SK-N-SH (cell line): ENCODE measurements at regions not wholly inside any gene's neighbourhood (a gene's known extent, or its start where the extent isn't known, plus 50 kb on each side); places are given as distances from the start of the nearest gene placed in this dataset.

Experiments used
- PBX3 ChIP-seq: IDR thresholded peaks from 2 replicates; pipeline ENCODE4; 2012
- POLR2AphosphoS5 ChIP-seq: IDR thresholded peaks from 2 replicates; pipeline ENCODE4 v1.6.1; 2012; ENCODE audit warnings: low read depth, low read length
- RAD21 ChIP-seq: IDR thresholded peaks from 2 replicates; pipeline ENCODE4 v1.6.1; 2012; ENCODE audit warnings: mild to moderate bottlenecking, low read length
- SIN3A ChIP-seq: IDR thresholded peaks from 2 replicates; pipeline ENCODE4 v1.6.1; 2012; ENCODE audit warnings: low read depth, mild to moderate bottlenecking, low read length, moderate library complexity, borderline replicate concordance
- TEAD4 ChIP-seq: IDR thresholded peaks from 2 replicates; pipeline ENCODE4 v1.4.0; 2012; ENCODE audit warnings: mild to moderate bottlenecking, borderline replicate concordance; ENCODE audit not compliant: insufficient read depth
- TF ChIP-seq, protein P1 (sequence below): fragments of 200-600 bp; sonication (generic); IDR thresholded peaks from 2 replicates; pipeline ENCODE4 v1.6.1; 2017; ENCODE audit warnings: antibody characterized with exemption, mild to moderate bottlenecking, moderate library complexity
- TF ChIP-seq, protein P2 (sequence below): fragments of 150-350 bp; IDR thresholded peaks from 2 replicates; pipeline ENCODE4 v1.6.1; 2017; ENCODE audit warnings: antibody characterized with exemption, low read length, low read depth, borderline replicate concordance

DNA sequence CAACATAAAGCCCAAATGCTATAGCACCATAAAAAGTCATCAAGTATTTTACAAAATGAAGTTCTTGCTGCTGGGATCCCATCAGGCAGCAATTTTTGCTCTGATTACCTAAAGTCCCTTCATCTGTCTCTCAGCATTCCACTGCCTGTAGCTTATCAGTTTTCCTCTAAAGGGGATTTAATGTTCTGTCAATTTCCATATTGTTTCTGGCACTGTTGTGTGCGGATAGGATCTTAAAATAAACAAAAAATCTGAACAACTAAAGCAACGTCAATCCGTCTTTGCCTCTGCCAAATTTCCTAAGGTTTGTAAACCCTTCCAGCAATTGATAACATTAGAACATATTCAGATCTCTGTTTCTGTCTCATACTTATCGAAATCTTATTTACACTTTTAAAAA lies 1126.3 kb upstream of the RAG2 start:
- no peak for TF ChIP-seq PBX3
- TF ChIP-seq, protein P1, sequence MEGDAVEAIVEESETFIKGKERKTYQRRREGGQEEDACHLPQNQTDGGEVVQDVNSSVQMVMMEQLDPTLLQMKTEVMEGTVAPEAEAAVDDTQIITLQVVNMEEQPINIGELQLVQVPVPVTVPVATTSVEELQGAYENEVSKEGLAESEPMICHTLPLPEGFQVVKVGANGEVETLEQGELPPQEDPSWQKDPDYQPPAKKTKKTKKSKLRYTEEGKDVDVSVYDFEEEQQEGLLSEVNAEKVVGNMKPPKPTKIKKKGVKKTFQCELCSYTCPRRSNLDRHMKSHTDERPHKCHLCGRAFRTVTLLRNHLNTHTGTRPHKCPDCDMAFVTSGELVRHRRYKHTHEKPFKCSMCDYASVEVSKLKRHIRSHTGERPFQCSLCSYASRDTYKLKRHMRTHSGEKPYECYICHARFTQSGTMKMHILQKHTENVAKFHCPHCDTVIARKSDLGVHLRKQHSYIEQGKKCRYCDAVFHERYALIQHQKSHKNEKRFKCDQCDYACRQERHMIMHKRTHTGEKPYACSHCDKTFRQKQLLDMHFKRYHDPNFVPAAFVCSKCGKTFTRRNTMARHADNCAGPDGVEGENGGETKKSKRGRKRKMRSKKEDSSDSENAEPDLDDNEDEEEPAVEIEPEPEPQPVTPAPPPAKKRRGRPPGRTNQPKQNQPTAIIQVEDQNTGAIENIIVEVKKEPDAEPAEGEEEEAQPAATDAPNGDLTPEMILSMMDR: no peak
- no peak for TF ChIP-seq POLR2AphosphoS5
- no peak for TF ChIP-seq RAD21
- no peak for TF ChIP-seq TEAD4
- TF ChIP-seq, protein P2, sequence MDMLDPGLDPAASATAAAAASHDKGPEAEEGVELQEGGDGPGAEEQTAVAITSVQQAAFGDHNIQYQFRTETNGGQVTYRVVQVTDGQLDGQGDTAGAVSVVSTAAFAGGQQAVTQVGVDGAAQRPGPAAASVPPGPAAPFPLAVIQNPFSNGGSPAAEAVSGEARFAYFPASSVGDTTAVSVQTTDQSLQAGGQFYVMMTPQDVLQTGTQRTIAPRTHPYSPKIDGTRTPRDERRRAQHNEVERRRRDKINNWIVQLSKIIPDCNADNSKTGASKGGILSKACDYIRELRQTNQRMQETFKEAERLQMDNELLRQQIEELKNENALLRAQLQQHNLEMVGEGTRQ: no peak
- TF ChIP-seq SIN3A: no peak
